GF-D8 (cell line): ENCODE measurements at regions not wholly inside any gene's neighbourhood (a gene's known extent, or its start where the extent isn't known, plus 50 kb on each side); places are given as distances from the start of the nearest gene placed in this dataset.
"Not testable (repeated sequence)": the region's sequence is repeated elsewhere in the genome, so short reads cannot be mapped to it uniquely, and the experiment has no call there.

Experiments
- DNase-seq: peaks from one replicate; lab custom pipeline; 2025; lab: John Stamatoyannopoulos, UW

GRCh38 chr4:184950117-184950830, 68.0 kb upstream of the HELT start:
- no peak for DNase-seq

GRCh38 chr4:184950926-184951325, 67.4 kb upstream of the HELT start:
- no peak for DNase-seq

- DNase-seq: no peak
These were observed 66.6 kb upstream of the HELT start for GRCh38 chr4:184951668-184952160.

GRCh38 chr4:184952522-184952921, 65.8 kb upstream of the HELT start:
- no peak for DNase-seq

GRCh38 chr4:184953421-184953945, 64.8 kb upstream of the HELT start:
- DNase-seq: no peak

GRCh38 chr4:184953971-184954370, 64.3 kb upstream of the HELT start:
- no peak for DNase-seq

- DNase-seq: no peak
These were observed 63.8 kb upstream of the HELT start for GRCh38 chr4:184954482-184954881.

- DNase-seq: no peak
These were observed 63.2 kb upstream of the HELT start for GRCh38 chr4:184955116-184955515.

GRCh38 chr4:184955636-184956035, 62.7 kb upstream of the HELT start:
- DNase-seq: no peak

- peak; percentile 31 for DNase-seq
These were observed 60.7 kb upstream of the HELT start for GRCh38 chr4:184957446-184958115.

- DNase-seq: no peak
These were observed 60.0 kb upstream of the HELT start for GRCh38 chr4:184958127-184958922.

GRCh38 chr4:184958923-184959210, 59.4 kb upstream of the HELT start:
- DNase-seq: no peak

GRCh38 chr4:184959309-184959708, 59.0 kb upstream of the HELT start:
- DNase-seq: no peak

GRCh38 chr4:184959786-184960185, 58.5 kb upstream of the HELT start:
- DNase-seq: no peak

- DNase-seq: no peak
These were observed 57.8 kb upstream of the HELT start for GRCh38 chr4:184960505-184960971.

- DNase-seq: no peak
These were observed 56.6 kb upstream of the HELT start for GRCh38 chr4:184961660-184962059.

- no peak for DNase-seq
These were observed 56.1 kb upstream of the HELT start for GRCh38 chr4:184962125-184962638.

- not testable (repeated sequence) for DNase-seq
These were observed 52.9 kb upstream of the HELT start for GRCh38 chr4:184965230-184966050.

- DNase-seq: not testable (repeated sequence)
These were observed 52.1 kb upstream of the HELT start for GRCh38 chr4:184966051-184966691.

- not testable (repeated sequence) for DNase-seq
These were observed 50.6 kb upstream of the HELT start for GRCh38 chr4:184967699-184968098.

GRCh38 chr4:184968366-184968765, 49.9 kb upstream of the HELT start:
- DNase-seq: no peak
